WTC11 (cell line): ENCODE measurements at regions not wholly inside any gene's neighbourhood (a gene's known extent, or its start where the extent isn't known, plus 50 kb on each side); places are given as distances from the start of the nearest gene placed in this dataset.

Experiments
- ATAC-seq: fragments of 200-7000 bp; cut with Tn5 transposase; 2 replicates; pipeline ENCODE4 v1.10.0; 2021; ENCODE audit warnings: mild to moderate bottlenecking, moderate library complexity
- CTCF ChIA-PET: fragments of 300-600 bp; sonication (Branson Sonifier 250); formaldehyde crosslinking; loops from one replicate; lab custom pipeline; 2021; ENCODE audit warnings: antibody characterized with exemption; lab: Charles Lee
- POLR2A ChIA-PET: fragments of 350-600 bp; sonication (Branson Sonifier 250); formaldehyde crosslinking; loops from one replicate; lab custom pipeline; 2021; ENCODE audit warnings: antibody characterized with exemption; lab: Charles Lee
- DNase-seq: peaks from one replicate; pipeline ENCODE4 v3.0.0; 2021; ENCODE audit warnings: low spot score
- H3K27ac Mint-ChIP-seq: 2 replicates; pipeline ENCODE4 v1.8.0; 2021; ENCODE audit warnings: mixed read lengths
- H3K27me3 Mint-ChIP-seq: 2 replicates; pipeline ENCODE4 v1.8.0; 2021; ENCODE audit warnings: low read depth, mild to moderate bottlenecking, moderate library complexity, mixed read lengths
- H3K36me3 Mint-ChIP-seq: 2 replicates; pipeline ENCODE4 v1.8.0; 2021; ENCODE audit warnings: mixed read lengths
- H3K4me1 Mint-ChIP-seq: 2 replicates; pipeline ENCODE4 v1.8.0; 2022; ENCODE audit warnings: mixed read lengths
- H3K4me3 Mint-ChIP-seq: 2 replicates; pipeline ENCODE4 v1.8.0; 2021; ENCODE audit warnings: mild to moderate bottlenecking, moderate library complexity, mixed read lengths
- H3K9me3 Mint-ChIP-seq: 2 replicates; pipeline ENCODE4 v1.8.0; 2021; ENCODE audit warnings: mixed read lengths
- CTCF ChIP-seq: fragments of 200-600 bp; IDR thresholded peaks from 2 replicates; pipeline ENCODE4 v1.8.0; 2022; ENCODE audit warnings: antibody characterized with exemption
- ELF4 ChIP-seq: sonication (generic); formaldehyde crosslinking; IDR thresholded peaks from 2 replicates; pipeline ENCODE4 v1.8.1; 2022; ENCODE audit warnings: low read depth, mild to moderate bottlenecking, moderate library complexity, missing genetic modification reagents
- EMX1 ChIP-seq: fragments of 250-450 bp; sonication (Bioruptor Pico); IDR thresholded peaks from 2 replicates; pipeline ENCODE4 v1.8.0; 2021; ENCODE audit warnings: mild to moderate bottlenecking
- ESRRA ChIP-seq: sonication (generic); formaldehyde crosslinking; IDR thresholded peaks from 2 replicates; pipeline ENCODE4 v1.8.1; 2022; ENCODE audit warnings: mild to moderate bottlenecking, missing genetic modification reagents, borderline replicate concordance
- HMGA2 ChIP-seq: fragments of 250-450 bp; sonication (Bioruptor Pico); IDR thresholded peaks from 2 replicates; pipeline ENCODE4 v1.4.0; 2021; ENCODE audit warnings: mild to moderate bottlenecking, moderate library complexity
- JUN ChIP-seq: sonication (generic); formaldehyde crosslinking; IDR thresholded peaks from 2 replicates; pipeline ENCODE4 v1.8.0; 2023; ENCODE audit warnings: mild to moderate bottlenecking, missing genetic modification reagents
- KAT7 ChIP-seq: sonication (generic); formaldehyde crosslinking; IDR thresholded peaks from 2 replicates; pipeline ENCODE4 v1.8.1; 2023; ENCODE audit warnings: missing genetic modification reagents, mild to moderate bottlenecking, borderline replicate concordance
- MAX ChIP-seq: sonication (generic); formaldehyde crosslinking; IDR thresholded peaks from 2 replicates; pipeline ENCODE4 v1.8.0; 2022; ENCODE audit warnings: mild to moderate bottlenecking, missing genetic modification reagents
- MLX ChIP-seq: sonication (generic); formaldehyde crosslinking; IDR thresholded peaks from 2 replicates; pipeline ENCODE4 v1.8.1; 2023; ENCODE audit warnings: mild to moderate bottlenecking, missing genetic modification reagents, moderate library complexity
- MYBL2 ChIP-seq: sonication (generic); formaldehyde crosslinking; IDR thresholded peaks from 2 replicates; pipeline ENCODE4 v1.8.1; 2023; ENCODE audit warnings: mild to moderate bottlenecking, moderate library complexity, missing genetic modification reagents
- NFE2L1 ChIP-seq: sonication (generic); formaldehyde crosslinking; IDR thresholded peaks from 2 replicates; pipeline ENCODE4 v1.8.1; 2023; ENCODE audit warnings: missing genetic modification reagents
- NFYB ChIP-seq: sonication (generic); formaldehyde crosslinking; conservative IDR thresholded peaks from 2 replicates; pipeline ENCODE4 v1.8.0; 2022; ENCODE audit warnings: low read depth, missing genetic modification reagents
- NR1H2 ChIP-seq: sonication (generic); formaldehyde crosslinking; IDR thresholded peaks from 2 replicates; pipeline ENCODE4 v1.9.0; 2021; ENCODE audit warnings: mild to moderate bottlenecking, moderate library complexity, missing genetic modification reagents
- NR2C2 ChIP-seq: sonication (generic); formaldehyde crosslinking; IDR thresholded peaks from 2 replicates; pipeline ENCODE4 v1.8.0; 2022; ENCODE audit warnings: mild to moderate bottlenecking, missing genetic modification reagents
- NR3C1 ChIP-seq: sonication (generic); formaldehyde crosslinking; conservative IDR thresholded peaks from 2 replicates; pipeline ENCODE4 v1.8.1; 2023; ENCODE audit warnings: low read depth, mild to moderate bottlenecking, missing genetic modification reagents
- PRRX2 ChIP-seq: fragments of 250-450 bp; sonication (Bioruptor Pico); IDR thresholded peaks from 2 replicates; pipeline ENCODE4 v1.8.0; 2021; ENCODE audit warnings: mild to moderate bottlenecking
- RELA ChIP-seq: sonication (generic); formaldehyde crosslinking; IDR thresholded peaks from 2 replicates; pipeline ENCODE4 v1.8.1; 2022; ENCODE audit warnings: missing genetic modification reagents, mild to moderate bottlenecking, borderline replicate concordance
- SMAD3 ChIP-seq: sonication (generic); formaldehyde crosslinking; IDR thresholded peaks from 2 replicates; pipeline ENCODE4 v1.8.0; 2022; ENCODE audit warnings: missing genetic modification reagents, mild to moderate bottlenecking, borderline replicate concordance
- SOX15 ChIP-seq: fragments of 250-450 bp; sonication (Bioruptor Pico); IDR thresholded peaks from 2 replicates; pipeline ENCODE4 v1.9.0; 2021; ENCODE audit warnings: mild to moderate bottlenecking
- SP1 ChIP-seq: sonication (generic); formaldehyde crosslinking; conservative IDR thresholded peaks from 2 replicates; pipeline ENCODE4 v1.8.1; 2022; ENCODE audit warnings: missing genetic modification reagents
- TEAD1 ChIP-seq: sonication (generic); formaldehyde crosslinking; IDR thresholded peaks from 2 replicates; pipeline ENCODE4 v1.8.0; 2022; ENCODE audit warnings: mild to moderate bottlenecking, missing genetic modification reagents
- TEAD4 ChIP-seq: sonication (generic); formaldehyde crosslinking; IDR thresholded peaks from 2 replicates; pipeline ENCODE4 v1.8.0; 2022; ENCODE audit warnings: mild to moderate bottlenecking, missing genetic modification reagents
- ZNF121 ChIP-seq: sonication (generic); formaldehyde crosslinking; IDR thresholded peaks from 2 replicates; pipeline ENCODE4 v1.8.0; 2023; ENCODE audit warnings: missing genetic modification reagents
- ZNF317 ChIP-seq: sonication (generic); formaldehyde crosslinking; IDR thresholded peaks from 2 replicates; pipeline ENCODE4 v1.8.1; 2023; ENCODE audit warnings: low read depth, mild to moderate bottlenecking, moderate library complexity, missing genetic modification reagents, borderline replicate concordance
- TF ChIP-seq, protein P1 (sequence below): sonication (generic); formaldehyde crosslinking; IDR thresholded peaks from 2 replicates; pipeline ENCODE4 v1.8.0; 2023; ENCODE audit warnings: missing genetic modification reagents, mild to moderate bottlenecking, borderline replicate concordance
- TF ChIP-seq, protein P2 (sequence below): sonication (generic); formaldehyde crosslinking; conservative IDR thresholded peaks from 2 replicates; pipeline ENCODE4 v1.8.1; 2022; ENCODE audit warnings: mild to moderate bottlenecking, missing genetic modification reagents
- TF ChIP-seq, protein P3 (sequence below): sonication (generic); formaldehyde crosslinking; IDR thresholded peaks from 2 replicates; pipeline ENCODE4 v1.8.1; 2022; ENCODE audit warnings: missing genetic modification reagents, borderline replicate concordance
- TF ChIP-seq, protein P4 (sequence below): sonication (generic); formaldehyde crosslinking; IDR thresholded peaks from 2 replicates; pipeline ENCODE4 v1.8.0; 2022; ENCODE audit warnings: mild to moderate bottlenecking, missing genetic modification reagents

DNA sequence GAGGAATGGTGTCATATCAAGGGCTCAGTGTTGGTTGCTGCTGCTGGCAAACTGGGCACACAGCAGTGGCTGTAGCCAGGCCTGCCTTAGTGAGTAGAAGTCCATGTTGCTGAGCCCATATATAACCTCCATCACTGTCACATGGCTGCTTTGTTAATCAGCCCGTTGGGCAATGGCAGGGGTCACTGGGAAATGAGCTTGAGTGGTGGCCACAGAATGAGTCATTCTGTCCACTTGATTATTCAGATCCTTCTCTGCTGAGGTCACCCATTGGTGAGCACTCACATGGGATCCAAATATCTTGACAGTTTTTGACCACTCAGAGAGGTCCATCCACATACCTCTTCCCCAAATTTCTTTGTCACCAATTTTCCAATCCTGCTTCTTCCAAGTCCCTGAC is 898.9 kb upstream of the EYS start:
- DNase-seq (no peak), ATAC-seq (no peak)
- TF ChIP-seq, protein P1, sequence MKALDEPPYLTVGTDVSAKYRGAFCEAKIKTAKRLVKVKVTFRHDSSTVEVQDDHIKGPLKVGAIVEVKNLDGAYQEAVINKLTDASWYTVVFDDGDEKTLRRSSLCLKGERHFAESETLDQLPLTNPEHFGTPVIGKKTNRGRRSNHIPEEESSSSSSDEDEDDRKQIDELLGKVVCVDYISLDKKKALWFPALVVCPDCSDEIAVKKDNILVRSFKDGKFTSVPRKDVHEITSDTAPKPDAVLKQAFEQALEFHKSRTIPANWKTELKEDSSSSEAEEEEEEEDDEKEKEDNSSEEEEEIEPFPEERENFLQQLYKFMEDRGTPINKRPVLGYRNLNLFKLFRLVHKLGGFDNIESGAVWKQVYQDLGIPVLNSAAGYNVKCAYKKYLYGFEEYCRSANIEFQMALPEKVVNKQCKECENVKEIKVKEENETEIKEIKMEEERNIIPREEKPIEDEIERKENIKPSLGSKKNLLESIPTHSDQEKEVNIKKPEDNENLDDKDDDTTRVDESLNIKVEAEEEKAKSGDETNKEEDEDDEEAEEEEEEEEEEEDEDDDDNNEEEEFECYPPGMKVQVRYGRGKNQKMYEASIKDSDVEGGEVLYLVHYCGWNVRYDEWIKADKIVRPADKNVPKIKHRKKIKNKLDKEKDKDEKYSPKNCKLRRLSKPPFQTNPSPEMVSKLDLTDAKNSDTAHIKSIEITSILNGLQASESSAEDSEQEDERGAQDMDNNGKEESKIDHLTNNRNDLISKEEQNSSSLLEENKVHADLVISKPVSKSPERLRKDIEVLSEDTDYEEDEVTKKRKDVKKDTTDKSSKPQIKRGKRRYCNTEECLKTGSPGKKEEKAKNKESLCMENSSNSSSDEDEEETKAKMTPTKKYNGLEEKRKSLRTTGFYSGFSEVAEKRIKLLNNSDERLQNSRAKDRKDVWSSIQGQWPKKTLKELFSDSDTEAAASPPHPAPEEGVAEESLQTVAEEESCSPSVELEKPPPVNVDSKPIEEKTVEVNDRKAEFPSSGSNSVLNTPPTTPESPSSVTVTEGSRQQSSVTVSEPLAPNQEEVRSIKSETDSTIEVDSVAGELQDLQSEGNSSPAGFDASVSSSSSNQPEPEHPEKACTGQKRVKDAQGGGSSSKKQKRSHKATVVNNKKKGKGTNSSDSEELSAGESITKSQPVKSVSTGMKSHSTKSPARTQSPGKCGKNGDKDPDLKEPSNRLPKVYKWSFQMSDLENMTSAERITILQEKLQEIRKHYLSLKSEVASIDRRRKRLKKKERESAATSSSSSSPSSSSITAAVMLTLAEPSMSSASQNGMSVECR (CRISPR knock-in tag) = no peak
- TF ChIP-seq NR1H2 (no peak), HMGA2 (CRISPR knock-in tag) (no peak), MLX (CRISPR knock-in tag) (no peak), SMAD3 (CRISPR knock-in tag) (no peak), MAX (CRISPR knock-in tag) (no peak), KAT7 (CRISPR knock-in tag) (no peak), EMX1 (CRISPR knock-in tag) (no peak), NR2C2 (CRISPR knock-in tag) (no peak), ESRRA (CRISPR knock-in tag) (no peak), PRRX2 (no peak), RELA (CRISPR knock-in tag) (no peak), ELF4 (no peak), TEAD4 (CRISPR knock-in tag) (no peak)
- TF ChIP-seq, protein P2, sequence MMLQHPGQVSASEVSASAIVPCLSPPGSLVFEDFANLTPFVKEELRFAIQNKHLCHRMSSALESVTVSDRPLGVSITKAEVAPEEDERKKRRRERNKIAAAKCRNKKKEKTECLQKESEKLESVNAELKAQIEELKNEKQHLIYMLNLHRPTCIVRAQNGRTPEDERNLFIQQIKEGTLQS (CRISPR knock-in tag) = no peak
- TF ChIP-seq, protein P3, sequence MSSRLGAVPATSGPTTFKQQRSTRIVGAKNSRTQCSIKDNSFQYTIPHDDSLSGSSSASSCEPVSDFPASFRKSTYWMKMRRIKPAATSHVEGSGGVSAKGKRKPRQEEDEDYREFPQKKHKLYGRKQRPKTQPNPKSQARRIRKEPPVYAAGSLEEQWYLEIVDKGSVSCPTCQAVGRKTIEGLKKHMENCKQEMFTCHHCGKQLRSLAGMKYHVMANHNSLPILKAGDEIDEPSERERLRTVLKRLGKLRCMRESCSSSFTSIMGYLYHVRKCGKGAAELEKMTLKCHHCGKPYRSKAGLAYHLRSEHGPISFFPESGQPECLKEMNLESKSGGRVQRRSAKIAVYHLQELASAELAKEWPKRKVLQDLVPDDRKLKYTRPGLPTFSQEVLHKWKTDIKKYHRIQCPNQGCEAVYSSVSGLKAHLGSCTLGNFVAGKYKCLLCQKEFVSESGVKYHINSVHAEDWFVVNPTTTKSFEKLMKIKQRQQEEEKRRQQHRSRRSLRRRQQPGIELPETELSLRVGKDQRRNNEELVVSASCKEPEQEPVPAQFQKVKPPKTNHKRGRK (CRISPR knock-in tag) = no peak
- POLR2A ChIA-PET = no interaction called here
- Mint-ChIP-seq H3K4me1 (no peaks in the 10 kb centered on the region), H3K36me3 (peaks cover 18% of the 10 kb centered on the region), H3K4me3 (no peak overlapping the region), H3K27ac (no peak overlapping the region), H3K9me3 (peaks cover 44% of the 10 kb centered on the region), H3K27me3 (no peaks in the 10 kb centered on the region)
- CTCF ChIA-PET = no interaction called here

GRCh38 chr6:66605011-66605410 is 898.0 kb upstream of the EYS start:
- Mint-ChIP-seq H3K9me3 (peaks cover 52% of the 10 kb centered on the region), H3K27ac (no peak overlapping the region), H3K4me1 (no peaks in the 10 kb centered on the region), H3K27me3 (no peaks in the 10 kb centered on the region), H3K36me3 (peaks cover 18% of the 10 kb centered on the region), H3K4me3 (no peak overlapping the region)
- no peak for ATAC-seq
- ChIA-PET CTCF (no interaction called here), POLR2A (no interaction called here)
- no peak for DNase-seq
- TF ChIP-seq MYBL2 (CRISPR knock-in tag) = no peak
- no peak for TF ChIP-seq CTCF
- TF ChIP-seq, protein P4, sequence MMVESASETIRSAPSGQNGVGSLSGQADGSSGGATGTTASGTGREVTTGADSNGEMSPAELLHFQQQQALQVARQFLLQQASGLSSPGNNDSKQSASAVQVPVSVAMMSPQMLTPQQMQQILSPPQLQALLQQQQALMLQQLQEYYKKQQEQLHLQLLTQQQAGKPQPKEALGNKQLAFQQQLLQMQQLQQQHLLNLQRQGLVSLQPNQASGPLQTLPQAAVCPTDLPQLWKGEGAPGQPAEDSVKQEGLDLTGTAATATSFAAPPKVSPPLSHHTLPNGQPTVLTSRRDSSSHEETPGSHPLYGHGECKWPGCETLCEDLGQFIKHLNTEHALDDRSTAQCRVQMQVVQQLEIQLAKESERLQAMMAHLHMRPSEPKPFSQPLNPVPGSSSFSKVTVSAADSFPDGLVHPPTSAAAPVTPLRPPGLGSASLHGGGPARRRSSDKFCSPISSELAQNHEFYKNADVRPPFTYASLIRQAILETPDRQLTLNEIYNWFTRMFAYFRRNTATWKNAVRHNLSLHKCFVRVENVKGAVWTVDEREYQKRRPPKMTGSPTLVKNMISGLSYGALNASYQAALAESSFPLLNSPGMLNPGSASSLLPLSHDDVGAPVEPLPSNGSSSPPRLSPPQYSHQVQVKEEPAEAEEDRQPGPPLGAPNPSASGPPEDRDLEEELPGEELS (CRISPR knock-in tag) = no peak
- TF ChIP-seq ZNF317 (CRISPR knock-in tag) = no peak
- no peak for TF ChIP-seq JUN (CRISPR knock-in tag)
- no peak for TF ChIP-seq SOX15 (CRISPR knock-in tag)
- no peak for TF ChIP-seq TEAD1 (CRISPR knock-in tag)
- TF ChIP-seq ZNF121 (CRISPR knock-in tag) = no peak
- no peak for TF ChIP-seq SP1 (CRISPR knock-in tag)
- TF ChIP-seq NFYB (CRISPR knock-in tag) = no peak
- no peak for TF ChIP-seq NFE2L1
- TF ChIP-seq NR3C1 = no peak
